IMR-90 (cell line): ENCODE measurements at regions not wholly inside any gene's neighbourhood (a gene's known extent, or its start where the extent isn't known, plus 50 kb on each side); places are given as distances from the start of the nearest gene placed in this dataset.

Experiments
- CTCF ChIP-seq: conservative IDR thresholded peaks from 2 replicates; pipeline ENCODE4 v1.5.1; 2012; ENCODE audit warnings: mild to moderate bottlenecking, low read depth, low read length, improper control_type of control experiment
- POLR2A ChIP-seq: IDR thresholded peaks from 2 replicates; pipeline ENCODE4 v1.6.1; 2012; ENCODE audit warnings: mild to moderate bottlenecking, low read depth, low read length
- RAD21 ChIP-seq: IDR thresholded peaks from 2 replicates; pipeline ENCODE4 v1.6.1; 2012; ENCODE audit warnings: low read length, improper control_type of control experiment
- SMC3 ChIP-seq: fragments of 150-350 bp; IDR thresholded peaks from 2 replicates; pipeline ENCODE4 v1.6.1; 2016; ENCODE audit warnings: low read depth, mild to moderate bottlenecking, antibody characterized with exemption, low read length, moderate library complexity

DNA sequence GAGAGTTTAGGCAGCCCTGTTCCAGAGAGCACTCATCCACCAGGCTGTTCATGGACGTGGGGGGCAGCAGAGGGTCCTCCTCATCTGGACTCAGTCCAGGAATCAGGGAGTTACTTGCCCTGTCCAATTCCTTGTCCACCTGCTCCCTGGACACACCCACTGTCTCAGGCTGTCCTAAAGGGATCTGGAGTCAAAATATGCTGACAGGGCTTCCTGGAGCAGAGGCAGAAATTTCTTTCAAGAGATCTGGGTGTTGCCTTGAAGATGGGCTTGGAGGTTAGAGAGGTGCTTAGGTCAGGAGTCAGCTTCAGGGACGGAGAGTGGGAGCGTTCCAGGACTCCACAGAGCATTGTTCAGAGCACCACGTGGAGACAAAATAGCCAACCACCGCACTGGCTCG, 65.8 kb upstream of the SHISA2 start:
- TF ChIP-seq SMC3, result no peak
- no peak for TF ChIP-seq POLR2A
- no peak for TF ChIP-seq CTCF
- no peak for TF ChIP-seq RAD21
